ENCODE measurements at regions not wholly inside any gene's neighbourhood (a gene's known extent, or its start where the extent isn't known, plus 50 kb on each side); places are given as distances from the start of the nearest gene placed in this dataset.

DNA sequence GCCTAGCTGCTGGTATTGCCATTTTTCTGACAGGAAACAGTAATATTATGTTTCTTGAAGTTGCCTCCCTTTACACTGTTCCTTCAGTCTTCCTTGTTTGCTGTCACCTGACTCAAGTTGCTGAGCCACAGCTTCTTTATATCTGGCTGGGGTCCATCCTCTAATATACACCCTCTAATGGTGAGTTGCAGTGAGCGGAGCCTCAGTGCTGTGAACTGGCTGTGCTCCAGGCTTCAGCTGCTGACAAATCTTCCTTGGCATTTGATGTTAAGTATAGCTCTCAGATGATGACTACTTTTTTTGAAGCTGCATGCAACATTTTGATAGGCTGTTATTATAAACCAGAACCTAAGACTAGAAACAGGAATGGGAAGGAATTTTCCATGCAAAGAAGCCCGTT lies 366.7 kb downstream of the NUP35 start:
- TF ChIP-seq, protein P1, sequence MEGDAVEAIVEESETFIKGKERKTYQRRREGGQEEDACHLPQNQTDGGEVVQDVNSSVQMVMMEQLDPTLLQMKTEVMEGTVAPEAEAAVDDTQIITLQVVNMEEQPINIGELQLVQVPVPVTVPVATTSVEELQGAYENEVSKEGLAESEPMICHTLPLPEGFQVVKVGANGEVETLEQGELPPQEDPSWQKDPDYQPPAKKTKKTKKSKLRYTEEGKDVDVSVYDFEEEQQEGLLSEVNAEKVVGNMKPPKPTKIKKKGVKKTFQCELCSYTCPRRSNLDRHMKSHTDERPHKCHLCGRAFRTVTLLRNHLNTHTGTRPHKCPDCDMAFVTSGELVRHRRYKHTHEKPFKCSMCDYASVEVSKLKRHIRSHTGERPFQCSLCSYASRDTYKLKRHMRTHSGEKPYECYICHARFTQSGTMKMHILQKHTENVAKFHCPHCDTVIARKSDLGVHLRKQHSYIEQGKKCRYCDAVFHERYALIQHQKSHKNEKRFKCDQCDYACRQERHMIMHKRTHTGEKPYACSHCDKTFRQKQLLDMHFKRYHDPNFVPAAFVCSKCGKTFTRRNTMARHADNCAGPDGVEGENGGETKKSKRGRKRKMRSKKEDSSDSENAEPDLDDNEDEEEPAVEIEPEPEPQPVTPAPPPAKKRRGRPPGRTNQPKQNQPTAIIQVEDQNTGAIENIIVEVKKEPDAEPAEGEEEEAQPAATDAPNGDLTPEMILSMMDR (IDR thresholded peaks at IDR 0.05): no peak
- TF ChIP-seq POLR2A (IDR thresholded peaks at IDR 0.05; ENCODE audit: low read depth): no peak
- TF ChIP-seq EP300 (IDR thresholded peaks at IDR 0.05): no peak
- TF ChIP-seq POLR2AphosphoS5 (IDR thresholded peaks at IDR 0.05): peak; percentile 18 to 41

Data from esophagus muscularis mucosa (tissue), 4 donors.